Activated naive CD4-positive, alpha-beta T cell treated with anti-CD3 and anti-CD28 coated beads, Interleukin-2, amount 50 U/mL, for 72 hours (primary cell): ENCODE measurements at regions not wholly inside any gene's neighbourhood (a gene's known extent, or its start where the extent isn't known, plus 50 kb on each side); places are given as distances from the start of the nearest gene placed in this dataset.
"Not testable (repeated sequence)": the region's sequence is repeated elsewhere in the genome, so short reads cannot be mapped to it uniquely, and the experiment has no call there.

Source experiments
- ATAC-seq, 2 donors: fragments of 150-1000 bp; cut with Tn5 transposase; 2 replicates each; pipeline ENCODE4 v1.10.0; 2021; ENCODE audit warnings: mild to moderate bottlenecking in 2 of 2, moderate library complexity in 2 of 2
- DNase-seq, 2 donors: peaks; one replicate each; pipeline ENCODE4 v3.0.0; 2021 to 2022; ENCODE audit warnings: low spot score in 2 of 2
- H3K27ac Mint-ChIP-seq, 2 donors: one replicate each; pipeline ENCODE4 v1.8.0; 2022; ENCODE audit warnings: mild to moderate bottlenecking in 2 of 2, mixed read lengths in 2 of 2
- H3K36me3 Mint-ChIP-seq, 2 donors: one replicate each; pipeline ENCODE4 v1.8.0; 2022; ENCODE audit warnings: mixed read lengths in 2 of 2
- H3K9me3 Mint-ChIP-seq, 2 donors: one replicate each; pipeline ENCODE4 v1.8.0; 2022; ENCODE audit warnings: mixed read lengths in 2 of 2

DNA sequence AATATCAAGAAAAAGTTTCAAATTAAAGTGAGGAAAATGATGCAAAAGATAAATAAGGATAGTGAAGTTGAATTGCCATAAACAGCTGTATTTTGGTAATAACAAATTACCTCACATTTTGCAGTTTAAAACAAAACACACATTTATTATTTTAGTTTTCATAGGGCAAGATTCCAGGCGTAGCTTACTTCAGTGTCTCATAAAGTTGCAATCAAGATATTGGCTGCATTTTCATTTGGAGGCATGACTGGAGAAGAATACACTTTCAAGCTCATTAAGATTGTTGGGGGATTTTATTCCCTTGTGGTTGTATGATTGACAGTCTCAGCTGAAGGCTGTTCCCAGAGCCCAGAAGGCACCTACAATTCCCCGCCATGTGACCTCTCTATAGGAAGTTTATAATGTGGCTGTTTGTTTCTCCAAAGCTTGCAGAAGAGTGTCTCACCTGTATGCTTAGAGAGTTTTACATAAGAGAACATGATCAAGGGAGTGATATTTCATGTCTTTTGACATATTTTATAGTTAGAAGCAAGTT lies 151.4 kb downstream of the OTOL1 start:
- Mint-ChIP-seq H3K36me3 (no peaks in the 10 kb centered on the region), H3K27ac (no peak overlapping the region), H3K9me3 (peaks cover 0 to 10% of the 10 kb centered on the region in 2 donors)
- ATAC-seq = no peak
- no peak for DNase-seq

DNA sequence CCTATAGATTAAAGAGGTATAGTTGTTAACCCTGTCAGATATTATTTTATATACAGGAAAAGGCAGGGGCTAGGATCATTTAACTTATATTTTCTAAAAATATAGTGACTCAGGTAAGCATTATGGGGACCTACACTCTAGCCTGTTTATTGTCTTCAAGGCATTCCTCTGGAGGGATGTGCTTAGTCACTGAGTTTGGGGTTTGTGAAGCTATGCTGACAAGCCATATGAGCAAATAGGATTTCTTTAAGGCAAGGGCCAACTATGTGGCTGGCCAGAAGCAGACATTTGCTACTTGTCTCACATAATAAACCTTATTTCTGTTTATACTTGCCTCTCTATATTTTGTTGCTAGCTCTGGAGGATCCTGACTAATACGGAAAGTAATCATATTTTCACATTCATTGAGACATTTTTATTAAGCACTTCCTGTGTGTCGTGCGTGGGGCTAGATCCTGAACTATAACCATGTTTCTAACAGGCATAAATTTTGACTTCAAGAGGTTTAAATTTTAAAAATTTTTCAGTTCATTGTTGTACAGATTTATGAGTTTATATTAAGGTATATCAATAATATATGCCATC lies 153.4 kb downstream of the OTOL1 start:
- H3K36me3 Mint-ChIP-seq = no peaks in the 10 kb centered on the region
- DNase-seq (no peak), ATAC-seq (no peak)
- no peak overlapping the region for H3K27ac Mint-ChIP-seq
- peaks cover 0 to 13% of the 10 kb centered on the region in 2 donors for H3K9me3 Mint-ChIP-seq

DNA sequence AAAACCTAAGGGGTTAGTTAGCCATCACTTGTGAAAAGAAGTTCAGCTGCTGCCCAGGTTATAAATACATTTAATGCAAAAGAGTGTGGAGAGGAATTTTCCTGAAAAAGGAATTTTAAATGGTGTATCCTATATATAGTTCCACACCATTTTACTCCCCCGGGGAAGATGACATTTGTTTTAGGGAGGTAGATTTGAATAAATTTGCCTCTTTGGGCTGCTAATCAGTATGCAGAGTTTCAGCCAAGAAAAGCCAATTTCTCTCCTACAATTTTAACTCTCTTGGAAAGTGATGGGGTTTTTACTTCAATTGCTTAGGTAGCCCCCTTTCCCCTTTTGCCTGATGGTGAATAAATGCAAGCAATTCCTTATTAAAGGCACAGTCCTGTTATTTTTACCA lies 161.2 kb downstream of the OTOL1 start:
- Mint-ChIP-seq H3K9me3 (peaks cover 4% of the 10 kb centered on the region in 2 donors), H3K36me3 (no peaks in the 10 kb centered on the region), H3K27ac (no peak overlapping the region)
- DNase-seq (no peak), ATAC-seq (no peak)

DNA sequence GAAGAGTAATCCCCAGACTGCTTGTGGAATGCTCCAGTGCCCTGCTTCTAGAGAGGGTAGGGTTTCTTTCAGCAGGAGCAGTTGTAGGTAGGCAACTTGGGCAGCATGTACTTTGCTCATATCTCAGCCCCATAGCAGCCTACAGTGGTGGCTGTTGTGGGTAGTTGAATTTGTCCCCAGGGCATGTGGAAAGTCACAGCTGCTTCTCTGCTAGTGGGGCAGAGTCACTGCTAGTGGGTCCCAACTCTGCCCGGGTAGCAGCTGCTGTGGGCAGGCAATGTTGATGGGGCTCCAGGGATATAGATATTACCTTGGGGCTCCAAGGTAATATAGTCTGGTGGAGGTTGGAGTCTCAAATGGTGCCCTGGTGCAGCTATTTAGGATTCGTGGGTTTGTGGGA lies 174.5 kb downstream of the OTOL1 start:
- H3K27ac Mint-ChIP-seq = no peak overlapping the region
- ATAC-seq (no peak), DNase-seq (no peak)
- H3K9me3 Mint-ChIP-seq = peaks cover 0 to 9% of the 10 kb centered on the region in 2 donors
- peaks cover 0 to 6% of the 10 kb centered on the region in 2 donors for H3K36me3 Mint-ChIP-seq

DNA sequence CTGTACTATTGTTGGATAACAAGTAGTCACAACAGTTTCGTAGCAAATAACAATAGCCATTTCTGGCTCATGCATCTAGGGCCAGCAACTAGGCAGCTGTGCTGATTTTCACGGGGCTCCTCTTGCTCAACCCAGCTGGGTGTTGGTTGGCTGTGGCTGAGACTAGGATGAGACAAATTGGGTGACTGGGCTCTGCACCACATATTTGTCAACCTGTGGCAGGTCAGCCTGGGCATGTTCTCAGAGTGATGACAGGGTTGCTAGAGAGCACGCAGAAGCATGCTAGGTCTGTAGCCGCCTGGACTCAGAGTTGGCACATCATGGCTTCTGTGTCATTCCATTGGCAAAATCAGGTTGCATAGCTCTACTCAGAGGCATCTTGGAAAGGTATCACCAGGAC lies 175.9 kb downstream of the OTOL1 start:
- H3K36me3 Mint-ChIP-seq = peaks cover 0 to 6% of the 10 kb centered on the region in 2 donors
- no peak overlapping the region for H3K27ac Mint-ChIP-seq
- no peak for ATAC-seq
- peaks cover 0 to 9% of the 10 kb centered on the region in 2 donors for H3K9me3 Mint-ChIP-seq
- no peak for DNase-seq

DNA sequence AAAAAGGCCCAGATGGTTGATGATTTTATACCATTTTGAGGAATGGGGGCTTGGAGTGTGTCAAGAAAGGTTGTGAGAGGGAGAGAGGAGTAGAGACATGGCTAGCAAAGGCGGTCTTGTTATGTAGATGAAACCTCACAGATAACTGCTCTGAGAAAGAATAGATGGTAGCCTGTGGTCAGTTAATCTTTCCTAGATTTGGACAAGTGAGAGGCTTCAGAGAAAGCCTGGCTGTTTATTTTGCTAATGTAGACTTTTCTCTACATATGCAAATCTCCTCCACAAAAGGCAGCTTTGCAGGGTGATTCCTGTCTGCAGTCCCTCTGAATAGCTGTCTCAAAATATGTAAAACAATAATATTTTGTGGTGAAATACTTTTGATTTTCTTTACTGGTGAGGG lies 177.3 kb downstream of the OTOL1 start:
- no peak for ATAC-seq
- peaks cover 0 to 6% of the 10 kb centered on the region in 2 donors for H3K36me3 Mint-ChIP-seq
- no peak for DNase-seq
- no peak overlapping the region for H3K27ac Mint-ChIP-seq
- H3K9me3 Mint-ChIP-seq = peaks cover 0 to 8% of the 10 kb centered on the region in 2 donors

DNA sequence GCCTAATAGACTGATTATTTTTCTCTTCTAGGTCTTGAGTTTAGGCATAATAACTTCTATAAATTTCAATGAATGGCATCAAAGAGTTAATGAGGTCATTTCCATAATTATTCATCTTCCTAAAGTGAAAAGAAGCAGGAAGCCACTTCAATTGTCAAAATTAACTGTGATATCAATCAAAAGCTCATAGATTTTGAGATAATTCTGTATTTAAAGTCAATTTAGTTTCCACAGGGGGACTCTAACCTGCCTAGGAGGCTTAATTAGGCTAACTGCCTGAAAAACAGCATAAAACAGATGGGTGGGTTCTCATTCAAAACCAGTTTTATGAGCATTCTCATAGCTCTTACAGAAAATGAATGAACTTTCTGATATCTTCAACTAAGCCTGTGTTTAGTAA lies 177.8 kb downstream of the OTOL1 start:
- H3K9me3 Mint-ChIP-seq = peaks cover 0 to 5% of the 10 kb centered on the region in 2 donors
- ATAC-seq (no peak), DNase-seq (no peak)
- H3K27ac Mint-ChIP-seq = no peak overlapping the region
- peaks cover 0 to 6% of the 10 kb centered on the region in 2 donors for H3K36me3 Mint-ChIP-seq

DNA sequence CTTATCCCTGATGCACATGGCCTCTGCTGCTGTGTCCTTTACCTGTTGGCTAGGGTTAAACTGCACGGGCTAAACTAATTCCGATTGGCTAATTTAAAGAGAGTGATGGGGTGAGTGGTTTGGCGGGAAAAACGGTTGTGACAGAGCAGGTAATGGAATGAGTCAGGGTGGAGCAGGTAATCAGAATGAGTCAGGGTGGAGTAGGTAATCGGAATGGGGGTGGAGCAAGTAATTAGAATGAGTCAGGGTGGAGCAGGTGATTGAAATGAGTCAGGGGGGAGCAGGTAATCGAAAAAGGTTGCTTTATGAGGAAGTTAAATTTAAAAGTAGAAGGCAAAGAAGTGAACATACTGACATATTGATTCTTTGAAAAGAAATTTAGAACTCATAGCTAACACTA lies 185.2 kb downstream of the OTOL1 start:
- not testable (repeated sequence) for DNase-seq, ATAC-seq, H3K36me3 Mint-ChIP-seq, H3K9me3 Mint-ChIP-seq, H3K27ac Mint-ChIP-seq

DNA sequence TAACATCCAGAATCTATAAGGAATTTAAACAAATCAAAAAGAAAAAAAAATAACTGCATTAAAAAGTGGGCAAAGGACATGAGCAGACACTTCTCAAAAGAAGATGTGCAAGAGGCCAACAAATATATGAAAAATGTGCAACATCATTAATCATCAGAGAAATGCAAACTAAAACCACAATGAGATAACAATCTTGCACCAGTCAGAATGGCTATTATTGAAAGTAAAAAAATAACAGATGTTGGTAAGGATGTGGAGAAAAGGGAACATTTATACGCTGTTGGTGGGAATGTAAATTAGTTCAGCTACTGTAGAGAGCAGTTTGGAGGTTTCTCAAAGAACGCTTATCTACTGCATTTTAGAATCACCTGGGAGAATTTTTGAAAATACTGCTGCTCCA lies 186.1 kb downstream of the OTOL1 start:
- Mint-ChIP-seq H3K27ac (no peak overlapping the region), H3K36me3 (no peaks in the 10 kb centered on the region), H3K9me3 (peaks cover 4 to 5% of the 10 kb centered on the region in 2 donors)
- DNase-seq (no peak), ATAC-seq (no peak)

DNA sequence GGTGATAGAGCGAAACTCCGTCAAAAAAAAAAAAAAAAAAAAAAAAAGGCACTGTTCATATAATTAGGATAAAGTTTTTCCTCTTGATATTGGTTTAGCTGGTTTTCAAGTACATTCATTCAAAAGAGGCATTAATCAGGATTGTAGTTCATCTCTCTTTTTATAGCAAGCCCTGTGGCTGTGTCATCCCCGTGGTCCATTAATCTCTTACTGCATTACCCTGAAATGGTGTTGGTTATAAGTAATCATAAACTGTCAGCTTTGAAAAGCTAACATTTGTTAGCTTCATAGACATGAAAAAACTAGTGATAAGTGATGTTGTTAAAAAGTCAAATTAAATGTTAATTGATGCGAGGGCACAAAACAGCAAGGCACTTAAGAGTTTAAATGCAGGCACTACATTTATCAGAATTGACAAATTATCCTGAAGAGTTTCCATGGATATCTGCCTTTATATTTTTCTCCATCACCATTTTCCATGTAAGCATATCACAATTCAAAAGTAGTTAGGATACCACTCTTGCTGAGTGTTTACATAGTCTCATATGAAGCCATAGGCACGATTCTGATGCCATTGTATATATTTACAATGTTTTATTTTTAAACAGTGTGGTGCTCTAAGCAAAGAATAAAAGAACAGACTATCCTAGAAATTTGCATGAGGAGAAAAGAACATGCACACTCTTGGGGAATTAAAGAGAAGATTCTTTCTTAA lies 193.1 kb downstream of the OTOL1 start:
- Mint-ChIP-seq H3K9me3 (peaks cover 4 to 5% of the 10 kb centered on the region in 2 donors), H3K36me3 (no peaks in the 10 kb centered on the region), H3K27ac (no peak overlapping the region)
- ATAC-seq = no peak
- DNase-seq = no peak

DNA sequence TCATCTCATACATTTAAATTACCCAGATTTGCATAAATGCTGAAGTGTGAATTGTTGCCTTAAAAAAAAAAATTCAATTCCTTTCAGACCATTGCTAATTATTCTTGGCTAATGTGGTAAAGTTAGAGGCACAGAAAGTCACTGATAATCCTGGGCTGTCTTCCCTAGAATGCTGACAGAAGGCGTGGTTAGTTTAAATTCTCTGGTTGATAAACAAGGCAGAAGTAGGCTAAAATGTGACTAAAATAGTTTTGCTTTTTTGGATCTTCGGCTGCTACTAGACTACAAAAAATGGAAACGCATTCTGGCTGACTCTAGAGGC lies 193.7 kb downstream of the OTOL1 start:
- no peak for ATAC-seq
- Mint-ChIP-seq H3K27ac (no peak overlapping the region), H3K36me3 (no peaks in the 10 kb centered on the region), H3K9me3 (peaks cover 4 to 5% of the 10 kb centered on the region in 2 donors)
- DNase-seq = no peak

DNA sequence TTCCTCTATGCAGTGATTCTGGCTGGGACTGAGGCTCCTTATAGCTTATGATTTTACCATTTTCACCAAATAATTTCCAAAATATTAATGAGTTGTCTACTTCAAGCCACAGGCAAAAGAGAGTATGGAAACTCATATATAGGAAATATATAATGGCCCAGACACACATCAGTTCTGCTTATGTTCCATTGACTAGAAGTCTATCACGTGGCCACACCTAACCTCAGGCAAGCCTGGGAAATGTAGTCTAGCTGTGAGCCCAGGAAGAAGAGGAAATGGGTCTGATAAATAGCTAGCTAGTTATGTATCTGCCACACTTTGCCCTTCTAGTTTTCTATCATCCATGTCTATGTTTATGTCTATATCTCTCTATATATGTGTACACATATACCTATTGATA lies 195.1 kb downstream of the OTOL1 start:
- ATAC-seq (no peak), DNase-seq (no peak)
- Mint-ChIP-seq H3K27ac (no peak overlapping the region), H3K36me3 (no peaks in the 10 kb centered on the region), H3K9me3 (peaks cover 0 to 4% of the 10 kb centered on the region in 2 donors)

DNA sequence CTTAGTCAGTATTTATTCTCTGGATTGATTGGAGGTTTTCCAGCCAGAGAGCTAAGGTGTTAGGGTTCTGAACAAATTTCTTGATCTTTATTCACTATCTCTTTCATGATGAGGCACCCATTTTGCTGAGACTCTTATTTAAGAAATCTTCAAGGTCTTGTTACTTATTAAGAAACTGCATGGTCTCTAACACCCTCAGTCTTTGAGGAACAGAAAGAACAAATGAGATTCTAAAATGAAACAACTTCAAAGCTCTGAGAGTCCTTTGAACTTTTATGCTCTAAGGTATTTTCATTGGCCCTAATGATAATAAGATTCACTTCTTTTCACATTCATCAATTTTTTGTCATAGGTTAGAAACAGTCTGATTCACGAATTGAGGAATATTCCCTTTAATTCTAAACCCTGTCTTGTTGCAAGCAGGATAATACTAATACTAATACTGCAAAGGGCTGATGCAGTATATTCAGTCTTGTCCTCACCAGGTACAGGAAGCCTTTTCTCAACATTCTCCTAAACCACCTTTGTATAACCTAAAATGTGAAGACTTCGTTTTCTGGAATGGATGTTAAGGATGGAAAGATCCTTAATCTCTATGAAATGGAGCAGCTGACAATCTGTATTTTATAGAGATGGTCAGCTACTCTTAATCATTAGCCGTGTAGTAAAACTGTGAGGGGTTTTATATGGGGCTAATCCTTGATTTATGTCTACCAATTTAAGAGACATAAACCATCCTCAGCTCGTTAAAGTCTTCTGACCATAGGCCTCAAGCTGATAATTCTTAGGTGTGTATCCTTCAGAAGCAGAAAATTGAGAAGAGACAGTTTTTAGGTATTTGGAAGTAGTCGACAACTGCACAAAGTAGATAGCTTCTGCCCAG lies 198.3 kb downstream of the OTOL1 start:
- Mint-ChIP-seq H3K9me3 (peaks cover 0 to 4% of the 10 kb centered on the region in 2 donors), H3K36me3 (no peaks in the 10 kb centered on the region), H3K27ac (no peak overlapping the region)
- DNase-seq (no peak), ATAC-seq (no peak)

DNA sequence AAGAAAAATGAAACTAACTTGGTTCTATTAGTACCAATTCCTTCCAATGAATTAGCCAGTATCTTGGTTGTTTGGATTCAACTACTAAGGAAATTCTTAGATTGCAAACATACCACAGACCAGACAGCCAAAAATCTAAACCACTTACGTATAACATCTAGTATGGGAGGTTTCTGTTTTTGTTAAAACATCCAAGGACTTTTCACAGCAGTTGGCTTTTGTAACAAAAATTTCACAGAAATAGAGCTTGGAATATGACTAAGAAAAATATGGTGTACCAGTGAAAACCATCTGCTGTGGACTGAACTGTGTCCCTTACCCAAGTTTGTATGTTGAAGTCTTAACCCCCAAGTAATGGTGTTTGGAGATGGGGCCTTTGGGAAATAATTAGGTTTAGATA lies 199.2 kb downstream of the OTOL1 start:
- no peak overlapping the region for H3K27ac Mint-ChIP-seq
- DNase-seq (no peak), ATAC-seq (no peak)
- H3K9me3 Mint-ChIP-seq = peaks cover 0 to 4% of the 10 kb centered on the region in 2 donors
- no peaks in the 10 kb centered on the region for H3K36me3 Mint-ChIP-seq

DNA sequence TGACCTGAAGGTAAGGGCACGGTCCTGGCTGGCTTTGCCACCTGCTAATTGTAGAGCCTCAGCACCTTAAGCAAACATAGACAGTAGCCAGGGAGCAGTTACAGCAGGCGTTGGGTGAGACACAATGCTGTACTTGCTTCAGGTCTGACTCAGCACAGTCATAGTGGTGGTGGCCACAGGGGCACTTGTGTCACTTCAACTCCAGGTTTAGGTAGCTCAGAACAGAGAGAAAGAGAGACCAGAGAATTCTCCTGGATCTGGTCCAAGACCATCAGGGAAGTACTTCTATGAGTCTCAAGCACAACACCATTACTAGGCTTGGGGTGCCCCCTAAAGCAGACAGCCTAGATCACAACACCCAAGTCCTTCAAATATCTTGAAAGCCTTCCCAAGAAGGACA lies 204.4 kb downstream of the OTOL1 start:
- peaks cover 0 to 2% of the 10 kb centered on the region in 2 donors for H3K9me3 Mint-ChIP-seq
- H3K27ac Mint-ChIP-seq = no peak overlapping the region
- DNase-seq = no peak
- no peak for ATAC-seq
- H3K36me3 Mint-ChIP-seq = no peaks in the 10 kb centered on the region

DNA sequence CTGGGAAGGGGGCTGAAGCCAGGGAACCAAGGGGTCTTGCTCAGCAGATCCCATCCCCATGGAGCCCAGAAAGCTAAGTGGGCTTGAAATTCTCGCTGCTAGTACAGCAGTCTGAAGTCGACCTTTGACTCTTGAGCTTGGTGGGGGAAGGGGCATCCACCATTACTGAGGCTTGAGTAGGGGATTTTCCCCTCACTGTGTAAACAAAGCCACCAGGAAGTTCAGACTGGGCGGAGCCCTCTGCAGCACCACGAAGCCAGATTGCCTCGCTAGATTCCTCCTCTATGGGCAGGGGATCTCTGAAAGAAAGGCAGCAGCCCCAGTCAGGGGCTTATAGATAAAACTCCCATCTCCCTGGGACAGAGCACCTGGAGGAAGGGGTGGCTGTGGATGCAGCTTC lies 210.6 kb downstream of the OTOL1 start:
- not testable (repeated sequence) for H3K36me3 Mint-ChIP-seq, ATAC-seq, H3K27ac Mint-ChIP-seq, DNase-seq
- H3K9me3 Mint-ChIP-seq = peaks cover 11 to 13% of the 10 kb centered on the region in 2 donors

DNA sequence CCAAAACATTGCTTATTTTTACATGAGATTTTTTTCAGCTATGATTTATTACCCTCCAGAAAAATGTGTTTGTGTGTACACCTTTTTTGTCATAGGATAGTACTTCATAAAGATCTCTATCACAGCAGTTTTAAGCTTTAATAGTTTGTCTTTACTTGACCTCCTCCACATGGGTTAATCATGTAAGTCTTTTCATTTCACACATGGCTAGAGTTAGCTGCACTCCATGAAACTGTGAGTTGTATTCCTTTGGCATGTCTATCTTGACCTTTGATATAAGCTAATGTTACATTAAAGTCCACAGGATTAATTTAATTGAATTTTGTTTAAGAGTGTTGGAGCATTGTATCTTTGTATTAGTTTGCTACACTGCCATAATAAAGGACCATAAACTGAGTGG lies 217.1 kb downstream of the OTOL1 start:
- Mint-ChIP-seq H3K27ac (no peak overlapping the region), H3K9me3 (peaks cover 9 to 13% of the 10 kb centered on the region in 2 donors), H3K36me3 (no peaks in the 10 kb centered on the region)
- no peak for ATAC-seq
- DNase-seq = no peak
